GM12878 (cell line): ENCODE measurements at regions not wholly inside any gene's neighbourhood (a gene's known extent, or its start where the extent isn't known, plus 50 kb on each side); places are given as distances from the start of the nearest gene placed in this dataset.

Experiments used
- ATAC-seq: fragments of 200-7000 bp; cut with Tn5 transposase; 3 replicates; pipeline ENCODE4 v1.9.1; 2020; ENCODE audit warnings: mild to moderate bottlenecking, moderate library complexity
- BruUV-seq: library from RNA; stranded (reverse); fragments of 400-500 nt; replicated peaks from 2 replicates; lab custom pipeline; 2021; lab: Mats Ljungman, UMichigan
- CTCF ChIA-PET: fragments of 300-600 bp; sonication (Branson Sonifier 250); formaldehyde crosslinking; extraction: SDS; loops from one replicate; lab custom pipeline; 2021; ENCODE audit warnings: inconsistent platforms; lab: Yijun Ruan, JAX
- POLR2A ChIA-PET: fragments of 350-600 bp; formaldehyde crosslinking; extraction: SDS; loops from one replicate; lab custom pipeline; 2021; ENCODE audit warnings: inconsistent platforms; lab: Charles Lee
- RAD21 ChIA-PET: fragments of 300-600 bp; sonication (Branson Sonifier 250); formaldehyde crosslinking; loops from one replicate; lab custom pipeline; 2023; ENCODE audit warnings: antibody characterized with exemption; ENCODE audit not compliant: unreplicated experiment; lab: Charles Lee
- SMC1A ChIA-PET: fragments of 300-600 bp; sonication (Branson Sonifier 250); formaldehyde crosslinking; loops from one replicate; lab custom pipeline; 2023; ENCODE audit not compliant: unreplicated experiment, uncharacterized antibody; lab: Charles Lee
- DNase-seq: peaks from one replicate; pipeline ENCODE4 v3.0.0-alpha.2; 2011; ENCODE audit warnings: low read depth, low spot score
- FAIRE-seq: peaks from 3 replicates; lab custom pipeline; 2011; peaks lifted over from hg19 to GRCh38; lab: Jason Lieb, UNC
- H2AFZ ChIP-seq: 2 replicates; pipeline ENCODE4 v1.6.0; 2011; ENCODE audit warnings: low read depth, low read length, control low read depth; ENCODE audit not compliant: control insufficient read depth
- H3K27ac ChIP-seq: 2 replicates; pipeline ENCODE4 v1.5.1; 2011; ENCODE audit warnings: control low read depth; ENCODE audit not compliant: control insufficient read depth, insufficient read depth
- H3K27me3 ChIP-seq, 2 experiments: replicated peaks in 1 of 2; 2 replicates each; pipeline versions ENCODE4 v1.6.0 to v1.6.1; 2011; ENCODE audit warnings: low read length in 1 of 2; ENCODE audit not compliant: control insufficient read depth in 2 of 2, insufficient read depth in 2 of 2
- H3K36me3 ChIP-seq, 2 experiments: 2 replicates each; pipeline ENCODE4 v1.5.1; 2011; ENCODE audit warnings: low read length in 1 of 2; ENCODE audit not compliant: control insufficient read depth in 2 of 2, insufficient read depth in 2 of 2
- H3K4me1 ChIP-seq: 2 replicates; pipeline ENCODE4 v1.6.1; 2011; ENCODE audit warnings: mild to moderate bottlenecking, low read length, moderate library complexity, mixed read lengths; ENCODE audit not compliant: control insufficient read depth, insufficient read depth
- H3K4me2 ChIP-seq: 2 replicates; pipeline ENCODE4 v1.6.0; 2011; ENCODE audit warnings: control low read depth; ENCODE audit not compliant: control insufficient read depth, insufficient read depth
- H3K4me3 ChIP-seq: fragments of 200-600 bp; sonication (generic); 2 replicates; pipeline ENCODE4 v1.5.1; 2016
- H3K79me2 ChIP-seq: 2 replicates; pipeline ENCODE4 v1.6.0; 2011; ENCODE audit warnings: low read length; ENCODE audit not compliant: control insufficient read depth, insufficient read depth
- H3K9ac ChIP-seq: 2 replicates; pipeline ENCODE4 v1.8.0; 2011; ENCODE audit warnings: low read length, control low read depth, mixed read lengths; ENCODE audit not compliant: control insufficient read depth, insufficient read depth
- H3K9me3 ChIP-seq: replicated peaks from 3 replicates; pipeline ENCODE4 v1.5.1; 2011; ENCODE audit warnings: mild to moderate bottlenecking, low read length; ENCODE audit not compliant: control insufficient read depth, insufficient read depth
- H4K20me1 ChIP-seq: 2 replicates; pipeline ENCODE4 v1.6.0; 2011; ENCODE audit not compliant: control insufficient read depth, insufficient read depth
- BCLAF1 ChIP-seq: fragments of 450-650 bp; IDR thresholded peaks from 2 replicates; pipeline ENCODE4 v1.6.1; 2017; ENCODE audit warnings: antibody characterized with exemption, mild to moderate bottlenecking, moderate library complexity
- CHD1 ChIP-seq: IDR thresholded peaks from 2 replicates; pipeline ENCODE4 v1.6.1; 2012; ENCODE audit warnings: low read depth, low read length, improper control_type of control experiment
- DPF2 ChIP-seq: fragments of 450-650 bp; IDR thresholded peaks from 2 replicates; pipeline ENCODE4 v1.6.1; 2017; ENCODE audit warnings: mild to moderate bottlenecking
- HDGF ChIP-seq: fragments of 450-650 bp; IDR thresholded peaks from 2 replicates; pipeline ENCODE4 v1.6.1; 2016; ENCODE audit warnings: antibody characterized with exemption
- NFYA ChIP-seq: IDR thresholded peaks from 2 replicates; pipeline ENCODE4 v1.6.1; 2011; ENCODE audit warnings: low read depth, mild to moderate bottlenecking, low read length, improper control_type of control experiment, borderline replicate concordance
- NFYB ChIP-seq: IDR thresholded peaks from 2 replicates; pipeline ENCODE4 v1.6.1; 2011; ENCODE audit warnings: low read depth, mild to moderate bottlenecking, low read length, improper control_type of control experiment, moderate library complexity; ENCODE audit not compliant: insufficient read depth
- PAX8 ChIP-seq: fragments of 450-650 bp; IDR thresholded peaks from 2 replicates; pipeline ENCODE4 v1.6.1; 2017; ENCODE audit warnings: mild to moderate bottlenecking, moderate library complexity
- PKNOX1 ChIP-seq: fragments of 450-650 bp; IDR thresholded peaks from 2 replicates; pipeline ENCODE4 v1.6.1; 2016; ENCODE audit warnings: mild to moderate bottlenecking
- RBBP5 ChIP-seq: fragments of 200-600 bp; sonication (generic); conservative IDR thresholded peaks from 2 replicates; pipeline ENCODE4 v1.6.1; 2016
- RUNX3 ChIP-seq: IDR thresholded peaks from 2 replicates; pipeline ENCODE4 v1.6.1; 2012; ENCODE audit warnings: low read length, inconsistent platforms
- SMAD1 ChIP-seq: fragments of 450-650 bp; IDR thresholded peaks from 2 replicates; pipeline ENCODE4 v1.6.1; 2018; ENCODE audit warnings: mild to moderate bottlenecking, low read depth; ENCODE audit not compliant: partially characterized antibody
- SMAD5 ChIP-seq: IDR thresholded peaks from 2 replicates; pipeline ENCODE4 v1.6.1; 2016; ENCODE audit warnings: antibody characterized with exemption, low read depth
- ZBTB33 ChIP-seq: fragments of 450-650 bp; IDR thresholded peaks from 2 replicates; pipeline ENCODE4 v1.6.1; 2017; ENCODE audit warnings: mild to moderate bottlenecking
- ZNF24 ChIP-seq: fragments of 450-650 bp; IDR thresholded peaks from 2 replicates; pipeline ENCODE4 v1.6.1; 2017; ENCODE audit warnings: antibody characterized with exemption, mild to moderate bottlenecking
- ZNF592 ChIP-seq: fragments of 450-650 bp; IDR thresholded peaks from 2 replicates; pipeline ENCODE4 v1.6.1; 2017; ENCODE audit warnings: mild to moderate bottlenecking, moderate library complexity
- WGBS: methylation state at CpG from one replicate; pipeline ENCODE4 v1.1.6; 2016; ENCODE audit warnings: low lambda C conversion rate; ENCODE audit not compliant: insufficient replicate concordance, insufficient coverage; ENCODE audit errors: missing lambda C conversion rate; 5-methylcytosine and 5-hydroxymethylcytosine counted together
- in situ Hi-C: fragments of 300-500 bp; cut with MboI; formaldehyde crosslinking; loops from 9 replicates; pipeline ENCODE4 v1.14.3; 2018; ENCODE audit warnings: mixed read lengths
- intact Hi-C: fragments of 100-400 bp; cut with micrococcal nuclease; formaldehyde crosslinking; loops from one replicate; pipeline ENCODE4 v1.14.2; 2022; ENCODE audit not compliant: unreplicated experiment

GRCh38 chr6:130676077-130676772 is 151.0 kb upstream of the SMLR1 start:
- intact Hi-C loops, result no loop called here
- Histone ChIP-seq H3K79me2 (no peaks in the 10 kb centered on the region), H3K4me3 (no peak overlapping the region), H3K4me1 (no peaks in the 10 kb centered on the region; the same call in 1 of the 2 replicates), H3K9me3 (no peaks in the 10 kb centered on the region; the same call in 2 of the 3 replicates), H3K9ac (no peak overlapping the region), H3K4me2 (no peak overlapping the region), H3K27ac (no peak overlapping the region), H3K36me3 (no peaks in the 10 kb centered on the region), H2AFZ (no peak overlapping the region), H3K27me3 (no peaks in the 10 kb centered on the region), H4K20me1 (no peaks in the 10 kb centered on the region)
- FAIRE-seq (no peak), DNase-seq (no peak), ATAC-seq (no peak; the same call in 2 of the 3 replicates)
- ChIA-PET SMC1A (interaction anchor here (0.6 to 3.1 kb wide), 19 partner anchors 14 to 399 kb away, joined by 3 to 12 read pairs (median 4); no protein-coding TSS in a partner anchor), CTCF (interaction anchor here (0.6 to 1.9 kb wide), 11 partner anchors 18 to 951 kb away, joined by 3 to 7 read pairs (median 3); no protein-coding TSS in a partner anchor), POLR2A (no interaction called here), RAD21 (interaction anchor here (1.0 to 1.9 kb wide), 8 partner anchors 9 to 360 kb away, joined by 3 to 10 read pairs (median 4); no protein-coding TSS in a partner anchor)
- WGBS, result 76% methylated on average over 1 of the region's 1 CpG
- no TSS peak for BruUV-seq
- in situ Hi-C loops, result no loop called here
- TF ChIP-seq ZNF592 (no peak), RBBP5 (no peak), SMAD5 (no peak), NFYA (no peak), ZNF24 (no peak), DPF2 (no peak), SMAD1 (no peak), ZBTB33 (no peak), NFYB (no peak), BCLAF1 (no peak), PKNOX1 (no peak), RUNX3 (peak; percentile 20; the same call in 1 of the 2 replicates), CHD1 (no peak), HDGF (no peak), PAX8 (no peak)
